Endothelial cell of umbilical vein (primary cell): ENCODE measurements at regions not wholly inside any gene's neighbourhood (a gene's known extent, or its start where the extent isn't known, plus 50 kb on each side); places are given as distances from the start of the nearest gene placed in this dataset.
A peak's percentile ranks its signal among the peaks of the same experiment; 100 is the strongest.

ENCODE experiments used
- CTCF ChIP-seq, 2 donors: IDR thresholded peaks; 1 replicate in 1 of 2; 2 replicates in 1 of 2; pipeline ENCODE4 v1.5.1; 2011; ENCODE audit warnings: low read length in 2 of 2, mild to moderate bottlenecking in 2 of 2, moderate library complexity in 2 of 2, control low read depth in 1 of 2, inconsistent platforms in 1 of 2, low read depth in 1 of 2; ENCODE audit not compliant: insufficient read depth in 1 of 2; ENCODE audit errors: extremely low read depth in 1 of 2
- EZH2 ChIP-seq: IDR thresholded peaks from 2 replicates; pipeline ENCODE4 v1.6.1; 2012; ENCODE audit warnings: borderline replicate concordance, low read depth, mild to moderate bottlenecking, moderate library complexity, low read length, inconsistent platforms; ENCODE audit not compliant: severe bottlenecking
- MYC ChIP-seq: IDR thresholded peaks from one replicate; pipeline ENCODE4 v1.6.1; 2011; ENCODE audit warnings: mild to moderate bottlenecking, low read depth, low read length
- POLR2A ChIP-seq: IDR thresholded peaks from 2 replicates; pipeline ENCODE4 v1.6.1; 2012; ENCODE audit warnings: low read depth, mild to moderate bottlenecking, control low read depth, low read length
- POLR2AphosphoS5 ChIP-seq: IDR thresholded peaks from 2 replicates; pipeline ENCODE4 v1.6.1; 2012; ENCODE audit warnings: low read depth, mild to moderate bottlenecking, control low read depth, low read length, moderate library complexity; ENCODE audit not compliant: insufficient read depth
- TF ChIP-seq, protein P1 (sequence below): IDR thresholded peaks from 2 replicates; pipeline ENCODE4 v1.6.1; 2011; ENCODE audit not compliant: insufficient read depth, insufficient read length

GRCh38 chr11:27187075-27187847 lies 146.6 kb downstream of the BBOX1 start:
- TF ChIP-seq CTCF (IDR thresholded peaks at IDR 0.05; ENCODE audit: extremely low read depth in 1 of 2, insufficient read depth in 1 of 2, low read depth in 1 of 2, low read length in 2 of 2) (no peak), MYC (no peak), POLR2A (no peak), POLR2AphosphoS5 (no peak), EZH2 (peak; percentile 46)
- TF ChIP-seq, protein P1, sequence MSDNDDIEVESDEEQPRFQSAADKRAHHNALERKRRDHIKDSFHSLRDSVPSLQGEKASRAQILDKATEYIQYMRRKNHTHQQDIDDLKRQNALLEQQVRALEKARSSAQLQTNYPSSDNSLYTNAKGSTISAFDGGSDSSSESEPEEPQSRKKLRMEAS: no peak
